ENCODE measurements at regions not wholly inside any gene's neighbourhood (a gene's known extent, or its start where the extent isn't known, plus 50 kb on each side); places are given as distances from the start of the nearest gene placed in this dataset.
"Not testable (repeated sequence)": the region's sequence is repeated elsewhere in the genome, so short reads cannot be mapped to it uniquely, and the experiment has no call there.

DNA sequence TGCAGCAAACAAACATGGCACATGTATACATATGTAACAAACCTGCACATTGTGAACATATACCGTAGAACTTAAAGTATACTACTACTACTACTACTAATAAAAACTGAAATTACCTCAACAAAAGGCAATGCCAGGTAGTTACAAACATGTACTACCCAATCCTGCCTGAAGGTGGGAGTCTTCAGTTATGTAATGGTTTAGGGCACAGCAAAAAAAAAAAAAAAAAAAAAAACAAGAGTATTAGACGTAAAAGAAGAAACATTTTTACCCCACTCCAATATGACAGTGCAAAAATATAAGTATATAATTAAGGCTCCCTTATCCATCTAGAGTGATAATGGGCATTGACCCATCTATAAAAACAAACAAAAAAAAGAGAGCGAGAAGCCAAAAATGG is 296.6 kb downstream of the ZNF37A start:
- H3K27ac ChIP-seq (ENCODE audit: control insufficient read depth, insufficient read depth); H3K27me3 ChIP-seq (replicated peaks in 1 of 2; ENCODE audit: control insufficient read depth in 2 of 2, insufficient read depth in 2 of 2, low read length in 1 of 2); SMC1A ChIA-PET (ENCODE audit: uncharacterized antibody, unreplicated experiment); DNase-seq (ENCODE audit: low read depth, low spot score); CTCF ChIA-PET; H3K79me2 ChIP-seq (ENCODE audit: control insufficient read depth, insufficient read depth, low read length); H2AFZ ChIP-seq (ENCODE audit: control insufficient read depth, low read depth, low read length); H3K4me3 ChIP-seq; H4K20me1 ChIP-seq (ENCODE audit: control insufficient read depth, insufficient read depth); FAIRE-seq; H3K9me3 ChIP-seq (replicated peaks; ENCODE audit: control insufficient read depth, insufficient read depth, low read length); intact Hi-C loops (cut with micrococcal nuclease; ENCODE audit: unreplicated experiment); POLR2A ChIA-PET; H3K4me2 ChIP-seq (ENCODE audit: control insufficient read depth, insufficient read depth); BruUV-seq (replicated peaks); in situ Hi-C loops (cut with MboI); H3K36me3 ChIP-seq (ENCODE audit: control insufficient read depth in 2 of 2, insufficient read depth in 2 of 2, low read length in 1 of 2); H3K4me1 ChIP-seq (ENCODE audit: control insufficient read depth, insufficient read depth, low read length); H3K9ac ChIP-seq (ENCODE audit: control insufficient read depth, insufficient read depth, low read length); RAD21 ChIA-PET (ENCODE audit: unreplicated experiment): not testable (repeated sequence)
- TF ChIP-seq ZNF384 (IDR thresholded peaks at IDR 0.05; ENCODE audit: borderline replicate concordance, low read depth, low read length) (peak; percentile 87), RAD21 (IDR thresholded peaks at IDR 0.05; ENCODE audit: insufficient read depth, low read depth, low read length) (peak; percentile 48; the same call in 1 of the 2 replicates)
- TF ChIP-seq, protein P1, sequence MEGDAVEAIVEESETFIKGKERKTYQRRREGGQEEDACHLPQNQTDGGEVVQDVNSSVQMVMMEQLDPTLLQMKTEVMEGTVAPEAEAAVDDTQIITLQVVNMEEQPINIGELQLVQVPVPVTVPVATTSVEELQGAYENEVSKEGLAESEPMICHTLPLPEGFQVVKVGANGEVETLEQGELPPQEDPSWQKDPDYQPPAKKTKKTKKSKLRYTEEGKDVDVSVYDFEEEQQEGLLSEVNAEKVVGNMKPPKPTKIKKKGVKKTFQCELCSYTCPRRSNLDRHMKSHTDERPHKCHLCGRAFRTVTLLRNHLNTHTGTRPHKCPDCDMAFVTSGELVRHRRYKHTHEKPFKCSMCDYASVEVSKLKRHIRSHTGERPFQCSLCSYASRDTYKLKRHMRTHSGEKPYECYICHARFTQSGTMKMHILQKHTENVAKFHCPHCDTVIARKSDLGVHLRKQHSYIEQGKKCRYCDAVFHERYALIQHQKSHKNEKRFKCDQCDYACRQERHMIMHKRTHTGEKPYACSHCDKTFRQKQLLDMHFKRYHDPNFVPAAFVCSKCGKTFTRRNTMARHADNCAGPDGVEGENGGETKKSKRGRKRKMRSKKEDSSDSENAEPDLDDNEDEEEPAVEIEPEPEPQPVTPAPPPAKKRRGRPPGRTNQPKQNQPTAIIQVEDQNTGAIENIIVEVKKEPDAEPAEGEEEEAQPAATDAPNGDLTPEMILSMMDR (IDR thresholded peaks at IDR 0.05 in 2 of 3, conservative IDR thresholded peaks at IDR 0.05 in 1 of 3; ENCODE audit: control insufficient read depth in 2 of 3, extremely low read depth in 1 of 3, insufficient read depth in 1 of 3, low read depth in 3 of 3, low read length in 3 of 3): peak; percentile 8 to 35 (median 27); a peak in 2 of 6 replicates
- WGBS (ENCODE audit: insufficient coverage, insufficient replicate concordance, low lambda C conversion rate, missing lambda C conversion rate): 15% methylated on average over 3 of the region's 3 CpGs
- peak; percentile 40; the same call in 2 of the 3 replicates for ATAC-seq

DNA sequence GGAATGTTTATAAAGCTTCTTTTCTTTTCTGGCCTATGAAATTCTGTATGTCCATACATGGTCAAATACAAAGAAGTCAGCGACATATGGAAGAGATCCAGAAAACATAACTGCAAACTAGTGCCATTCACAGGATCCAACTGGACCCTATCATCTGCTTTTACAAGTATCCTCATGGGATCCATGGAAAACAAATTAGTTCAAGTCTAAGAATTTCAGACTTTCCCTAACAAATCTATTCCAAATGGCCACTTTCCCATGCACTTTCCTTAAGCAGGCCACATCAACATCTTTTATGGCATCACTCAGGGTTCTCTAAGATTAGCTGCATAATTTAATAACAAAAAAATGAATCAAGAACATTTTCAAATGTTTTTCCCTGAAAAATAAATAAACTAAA is 301.3 kb downstream of the ZNF37A start:
- H3K36me3 ChIP-seq (ENCODE audit: control insufficient read depth in 2 of 2, insufficient read depth in 2 of 2, low read length in 1 of 2); H2AFZ ChIP-seq (ENCODE audit: control insufficient read depth, low read depth, low read length); BruUV-seq (replicated peaks); H3K4me3 ChIP-seq; FAIRE-seq; H4K20me1 ChIP-seq (ENCODE audit: control insufficient read depth, insufficient read depth); ATAC-seq; H3K4me2 ChIP-seq (ENCODE audit: control insufficient read depth, insufficient read depth); DNase-seq (ENCODE audit: low read depth, low spot score); H3K9ac ChIP-seq (ENCODE audit: control insufficient read depth, insufficient read depth, low read length); H3K79me2 ChIP-seq (ENCODE audit: control insufficient read depth, insufficient read depth, low read length); SMC1A ChIA-PET (ENCODE audit: uncharacterized antibody, unreplicated experiment); in situ Hi-C loops (cut with MboI); CTCF ChIA-PET; POLR2A ChIA-PET; RAD21 ChIA-PET (ENCODE audit: unreplicated experiment); H3K4me1 ChIP-seq (ENCODE audit: control insufficient read depth, insufficient read depth, low read length); H3K27me3 ChIP-seq (replicated peaks in 1 of 2; ENCODE audit: control insufficient read depth in 2 of 2, insufficient read depth in 2 of 2, low read length in 1 of 2); intact Hi-C loops (cut with micrococcal nuclease; ENCODE audit: unreplicated experiment); H3K27ac ChIP-seq (ENCODE audit: control insufficient read depth, insufficient read depth); H3K9me3 ChIP-seq (replicated peaks; ENCODE audit: control insufficient read depth, insufficient read depth, low read length): not testable (repeated sequence)
- 100% methylated on average over 1 of the region's 1 CpG for WGBS (ENCODE audit: insufficient coverage, insufficient replicate concordance, low lambda C conversion rate, missing lambda C conversion rate)

DNA sequence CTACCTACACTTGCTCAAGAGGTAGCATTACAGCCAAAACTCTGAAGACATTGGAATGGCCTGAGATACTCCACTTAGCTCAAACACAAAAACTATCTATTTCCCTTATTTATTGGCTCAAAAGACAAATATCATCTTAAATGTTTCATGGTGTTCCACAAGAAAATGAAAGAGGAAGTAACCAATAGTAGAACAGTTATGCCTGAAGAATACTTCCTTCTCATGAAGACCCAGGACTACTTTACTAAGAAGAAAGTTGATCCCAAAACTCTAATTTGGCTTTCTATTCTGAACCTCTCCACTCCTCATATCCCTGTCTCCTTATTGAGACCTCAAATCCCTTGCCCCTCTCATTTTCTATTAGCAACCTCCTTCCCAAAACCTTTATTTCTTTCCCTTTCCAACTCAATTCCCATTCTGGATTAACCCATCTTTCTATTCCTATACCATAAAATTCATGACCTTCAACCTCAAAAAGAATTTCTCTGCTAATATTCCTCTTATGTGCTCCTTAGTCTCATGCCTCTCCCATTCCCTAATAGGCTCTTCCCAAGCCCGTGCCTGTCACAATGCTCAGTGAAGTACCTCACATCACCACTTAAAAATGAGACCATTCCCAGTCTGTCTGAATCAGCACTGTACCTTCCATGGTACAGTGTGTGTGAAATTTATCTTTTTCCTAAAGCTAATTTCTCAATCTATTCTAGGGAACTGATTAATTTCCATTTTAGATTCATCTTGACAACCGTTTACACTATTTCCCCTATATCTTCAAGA is 302.2 kb downstream of the ZNF37A start:
- H3K36me3 ChIP-seq (ENCODE audit: control insufficient read depth in 2 of 2, insufficient read depth in 2 of 2, low read length in 1 of 2); FAIRE-seq; RAD21 ChIA-PET (ENCODE audit: unreplicated experiment); H3K79me2 ChIP-seq (ENCODE audit: control insufficient read depth, insufficient read depth, low read length); H4K20me1 ChIP-seq (ENCODE audit: control insufficient read depth, insufficient read depth); H3K4me3 ChIP-seq; POLR2A ChIA-PET; DNase-seq (ENCODE audit: low read depth, low spot score); H3K9me3 ChIP-seq (replicated peaks; ENCODE audit: control insufficient read depth, insufficient read depth, low read length); H3K27ac ChIP-seq (ENCODE audit: control insufficient read depth, insufficient read depth); H3K27me3 ChIP-seq (replicated peaks in 1 of 2; ENCODE audit: control insufficient read depth in 2 of 2, insufficient read depth in 2 of 2, low read length in 1 of 2); H2AFZ ChIP-seq (ENCODE audit: control insufficient read depth, low read depth, low read length); H3K9ac ChIP-seq (ENCODE audit: control insufficient read depth, insufficient read depth, low read length); in situ Hi-C loops (cut with MboI); ATAC-seq; H3K4me1 ChIP-seq (ENCODE audit: control insufficient read depth, insufficient read depth, low read length); BruUV-seq (replicated peaks); intact Hi-C loops (cut with micrococcal nuclease; ENCODE audit: unreplicated experiment); SMC1A ChIA-PET (ENCODE audit: uncharacterized antibody, unreplicated experiment); H3K4me2 ChIP-seq (ENCODE audit: control insufficient read depth, insufficient read depth); CTCF ChIA-PET: not testable (repeated sequence)
- 92% methylated on average over 1 of the region's 2 CpGs for WGBS (ENCODE audit: insufficient coverage, insufficient replicate concordance, low lambda C conversion rate, missing lambda C conversion rate)
